A204.1 (cell line): ENCODE measurements at regions not wholly inside any gene's neighbourhood (a gene's known extent, or its start where the extent isn't known, plus 50 kb on each side); places are given as distances from the start of the nearest gene placed in this dataset.
"Not testable (repeated sequence)": the region's sequence is repeated elsewhere in the genome, so short reads cannot be mapped to it uniquely, and the experiment has no call there.

Experiments used
- FAIRE-seq: peaks from 2 replicates; lab custom pipeline; 2012; peaks lifted over from hg19 to GRCh38; lab: Jason Lieb, UNC

DNA sequence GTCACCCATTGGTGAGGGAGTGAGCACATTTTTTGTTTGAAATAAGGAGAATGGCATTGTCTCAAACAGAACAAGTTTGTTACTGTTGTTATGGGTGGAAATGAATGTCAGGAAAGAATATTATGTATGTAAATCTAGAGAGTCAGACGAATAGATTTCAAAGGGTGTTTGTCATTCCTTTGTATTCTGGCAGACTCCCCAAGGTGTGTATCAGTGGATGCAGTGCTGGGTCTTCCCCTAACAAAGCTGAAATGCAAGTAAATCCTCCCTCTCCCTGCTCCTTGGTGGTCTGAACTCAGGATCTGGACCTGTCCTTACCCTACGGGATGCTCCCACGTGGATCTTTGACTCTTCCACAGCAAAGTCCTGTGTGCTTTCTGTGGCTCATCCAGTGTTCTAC is 139.5 kb upstream of the ZNF516 start:
- FAIRE-seq, result no peak

DNA sequence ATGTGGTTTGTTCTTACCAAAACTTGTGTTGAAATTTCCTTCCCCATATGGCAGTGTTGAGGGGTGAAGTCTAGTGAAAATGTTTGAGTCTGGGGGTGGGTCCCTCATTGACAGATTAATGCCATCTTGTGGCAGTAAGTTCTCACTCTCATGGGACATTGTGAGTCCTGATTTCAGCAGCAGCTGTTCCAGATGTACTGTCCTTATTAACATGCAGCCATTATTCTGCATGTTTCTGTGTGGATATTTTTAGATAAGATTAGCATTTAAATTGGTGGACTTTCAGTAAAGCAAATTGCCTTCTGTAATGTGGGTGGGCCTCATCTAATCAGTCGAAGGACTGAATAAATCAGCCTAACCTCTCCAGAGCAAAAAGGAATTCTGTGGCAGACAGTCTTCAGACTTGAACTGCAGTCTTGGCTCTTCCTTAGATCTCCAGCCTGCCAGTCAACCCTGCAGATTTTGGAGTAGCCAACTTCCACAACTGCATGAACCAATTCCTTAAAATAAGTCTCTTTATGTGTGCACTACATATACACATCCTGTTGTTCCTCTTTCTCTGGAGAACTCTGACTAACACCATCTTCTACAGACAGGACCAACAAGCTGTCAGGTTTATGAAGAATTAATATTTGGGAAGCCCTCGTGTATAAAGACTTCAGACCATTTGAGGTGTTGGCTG is 138.7 kb upstream of the ZNF516 start:
- no peak for FAIRE-seq

DNA sequence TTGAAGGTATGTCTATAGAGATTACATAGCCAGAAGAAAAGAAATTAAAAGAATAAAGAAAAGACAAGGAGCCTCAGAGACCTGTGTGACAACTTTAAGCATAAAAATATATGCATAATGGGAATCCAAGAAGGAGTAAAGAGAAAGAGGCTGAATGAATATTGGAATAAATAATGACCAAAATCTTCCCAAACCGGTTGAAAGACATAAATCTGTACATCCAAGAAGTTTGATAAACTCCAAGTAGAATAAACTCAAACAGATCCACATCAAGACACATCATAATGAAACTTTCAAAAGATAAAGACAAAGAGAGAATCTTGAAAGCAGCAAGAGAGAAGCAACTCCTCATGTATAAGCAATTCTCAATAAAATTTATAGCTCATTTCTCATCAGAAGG is 132.4 kb upstream of the ZNF516 start:
- FAIRE-seq, result no peak

DNA sequence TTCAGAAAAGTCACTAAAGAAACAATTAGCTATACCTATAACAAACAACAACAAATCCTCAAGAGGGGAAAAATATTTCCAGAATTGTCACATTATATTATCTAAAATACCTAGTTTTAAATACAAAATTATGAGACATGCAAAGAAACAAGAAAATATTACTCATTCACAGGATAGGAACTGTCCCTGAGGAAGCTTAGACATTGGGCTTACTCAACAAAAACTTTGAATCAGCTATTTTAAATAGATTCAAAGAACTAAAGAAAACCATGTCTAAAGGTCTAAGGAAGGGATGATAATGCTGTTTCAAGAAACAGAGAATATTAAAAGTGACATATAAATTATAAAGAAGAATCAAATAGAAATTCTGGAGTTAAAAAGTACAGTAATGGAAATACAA is 131.9 kb upstream of the ZNF516 start:
- no peak for FAIRE-seq

DNA sequence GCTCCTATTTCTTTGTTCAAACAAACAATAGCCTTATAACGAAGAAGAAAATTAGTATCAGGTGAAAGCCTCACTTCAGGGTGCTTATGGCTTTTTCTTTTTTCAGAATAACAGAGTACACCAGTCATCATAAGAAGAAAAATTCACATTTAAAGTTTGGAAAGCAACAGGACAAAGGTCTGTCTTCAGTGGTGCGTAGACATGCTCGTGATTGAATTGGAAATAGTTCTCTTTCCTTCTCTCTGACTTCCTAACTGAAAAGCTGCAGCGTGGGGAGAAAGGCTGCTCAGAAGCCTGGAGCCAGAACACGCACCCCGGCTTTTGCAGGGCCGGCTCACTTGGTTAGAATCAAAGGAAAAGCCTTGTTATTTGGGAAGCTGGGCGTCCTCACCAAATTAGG is 127.6 kb upstream of the ZNF516 start:
- FAIRE-seq, result no peak

DNA sequence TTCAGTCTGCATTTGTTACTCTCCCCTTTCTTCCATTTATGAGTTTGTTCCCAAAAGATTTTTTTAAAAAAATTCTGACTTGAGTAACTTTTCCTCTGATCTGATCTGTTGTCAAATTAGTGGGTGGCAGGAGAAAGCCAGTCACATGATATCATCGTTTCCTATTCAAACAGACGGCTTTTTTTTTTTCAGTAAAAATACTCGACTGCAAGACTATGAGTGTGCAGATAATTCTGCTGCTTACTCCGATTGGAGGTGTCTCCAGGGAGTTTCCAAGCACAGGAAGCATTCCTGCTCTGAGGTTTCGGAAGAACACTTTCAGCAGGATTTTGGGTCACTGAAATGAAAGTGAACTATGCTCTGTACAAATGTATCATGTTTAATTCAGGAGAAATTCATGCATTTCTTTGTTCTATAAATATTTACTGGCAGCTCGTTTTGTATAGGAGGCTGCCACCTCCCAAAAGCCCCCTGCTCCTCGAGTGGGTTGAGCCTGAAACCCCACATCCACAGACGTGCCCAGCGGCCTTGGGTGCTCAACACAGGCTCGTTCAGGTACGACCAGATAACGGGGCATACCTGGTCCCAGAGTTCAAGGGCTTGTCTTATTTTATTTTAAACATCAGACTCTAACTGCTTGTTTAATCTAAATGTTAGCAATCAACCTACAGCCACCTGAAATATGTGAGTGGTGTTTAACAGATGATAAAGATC is 126.9 kb upstream of the ZNF516 start:
- FAIRE-seq, result no peak

DNA sequence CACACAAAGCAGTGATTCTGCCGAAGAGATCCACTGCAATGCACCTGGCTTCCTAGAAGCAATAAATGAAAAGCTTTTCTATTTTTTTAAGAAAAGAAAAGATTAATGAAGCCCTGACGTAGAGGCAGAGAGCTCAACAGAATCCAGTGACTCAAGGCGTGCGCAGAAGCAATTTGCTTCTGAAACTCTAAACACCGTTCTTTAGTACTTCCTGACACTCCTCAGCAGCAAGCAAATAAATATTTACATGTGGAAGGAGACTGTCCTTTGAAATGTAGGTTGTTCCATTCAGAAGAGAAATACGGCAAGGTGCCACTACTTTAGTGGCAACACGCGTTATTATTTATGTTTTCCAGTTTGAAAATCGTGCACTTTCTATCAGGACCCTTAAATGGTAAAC is 126.2 kb upstream of the ZNF516 start:
- FAIRE-seq, result no peak

DNA sequence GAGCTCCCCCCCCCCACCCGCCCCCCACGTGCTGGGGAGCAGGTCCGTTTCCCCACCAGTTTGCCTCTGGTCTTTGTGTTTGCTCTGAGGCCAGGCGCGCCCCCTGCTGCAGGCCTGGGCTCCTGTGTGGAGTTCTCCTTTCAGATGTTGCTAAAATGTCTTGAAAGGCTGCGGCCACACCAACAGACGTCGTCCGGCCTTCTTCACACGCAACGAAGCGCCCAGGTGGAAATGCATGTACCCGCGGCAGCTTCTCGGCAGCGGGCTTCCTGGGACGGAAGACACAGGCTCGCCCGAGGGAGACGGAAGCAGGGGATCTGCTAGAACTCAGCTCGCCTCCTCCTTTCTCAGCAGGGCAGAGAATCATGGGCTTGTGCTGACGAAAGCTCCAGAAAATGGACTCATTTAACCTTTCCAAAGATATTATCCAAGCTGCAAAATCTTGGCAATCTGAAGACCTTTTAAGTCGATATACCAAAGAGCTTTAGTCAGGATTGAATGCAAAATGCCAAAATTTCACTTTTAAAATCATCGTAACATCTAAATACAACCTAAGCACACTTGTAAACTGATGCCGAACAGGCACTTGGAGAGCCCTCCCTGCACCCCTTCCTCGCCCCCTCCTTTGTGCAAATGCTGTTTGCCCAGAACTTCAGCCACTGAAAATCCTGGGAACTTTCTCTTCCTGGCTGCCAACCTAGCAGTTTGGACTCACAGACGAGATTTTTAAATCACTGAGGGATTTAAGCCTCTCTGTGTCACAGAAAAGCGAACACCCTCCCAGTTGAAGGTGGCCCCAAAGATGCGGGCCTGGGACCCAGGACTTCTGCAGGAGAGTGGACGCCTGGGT is 125.5 kb upstream of the ZNF516 start:
- no peak for FAIRE-seq

GRCh38 chr18:76619621-76620315 is 124.7 kb upstream of the ZNF516 start:
- no peak for FAIRE-seq

DNA sequence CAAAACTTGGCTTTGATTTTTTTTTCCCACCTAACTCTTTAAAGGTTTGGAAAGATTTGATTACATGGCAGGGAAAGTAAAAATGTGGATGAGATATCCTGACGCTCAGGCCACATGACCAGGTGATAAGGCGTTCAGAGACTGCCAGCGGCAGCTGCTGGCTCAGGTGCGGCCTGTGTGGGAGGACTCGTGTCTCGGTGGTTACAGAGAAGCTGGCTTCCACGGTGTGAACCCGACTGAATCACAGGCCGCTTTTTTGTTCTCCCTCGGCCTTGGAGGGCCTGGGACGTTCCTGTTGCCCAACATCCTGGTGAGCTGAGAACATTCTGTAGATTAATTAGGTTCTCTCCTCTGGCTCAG is 124.2 kb upstream of the ZNF516 start:
- FAIRE-seq, result no peak

DNA sequence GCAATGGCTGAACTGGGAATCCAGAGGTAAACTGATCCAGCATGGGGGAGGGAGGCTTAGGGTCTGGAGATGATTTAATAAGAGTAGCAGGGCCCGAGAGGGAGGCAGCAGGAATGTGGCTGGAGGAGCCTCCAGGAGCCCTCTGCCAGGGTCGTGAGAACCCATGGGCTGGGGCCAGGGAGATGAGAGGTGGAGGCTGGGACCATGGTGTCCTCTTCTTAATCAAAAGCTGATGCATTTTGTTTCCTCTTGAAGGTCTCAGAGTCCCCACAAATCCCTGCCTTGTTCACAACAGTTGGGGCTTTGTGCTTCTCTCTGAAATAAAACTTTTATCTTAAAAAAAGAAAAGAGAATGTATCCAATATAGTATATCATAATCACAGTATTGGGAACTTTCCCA is 123.7 kb upstream of the ZNF516 start:
- no peak for FAIRE-seq

GRCh38 chr18:76616373-76616772 is 121.3 kb upstream of the ZNF516 start:
- no peak for FAIRE-seq

GRCh38 chr18:76615065-76615733 is 120.2 kb upstream of the ZNF516 start:
- no peak for FAIRE-seq

- no peak for FAIRE-seq
Measured at GRCh38 chr18:76613755-76614120, 118.7 kb upstream of the ZNF516 start.

GRCh38 chr18:76613053-76613754 is 118.2 kb upstream of the ZNF516 start:
- no peak for FAIRE-seq

DNA sequence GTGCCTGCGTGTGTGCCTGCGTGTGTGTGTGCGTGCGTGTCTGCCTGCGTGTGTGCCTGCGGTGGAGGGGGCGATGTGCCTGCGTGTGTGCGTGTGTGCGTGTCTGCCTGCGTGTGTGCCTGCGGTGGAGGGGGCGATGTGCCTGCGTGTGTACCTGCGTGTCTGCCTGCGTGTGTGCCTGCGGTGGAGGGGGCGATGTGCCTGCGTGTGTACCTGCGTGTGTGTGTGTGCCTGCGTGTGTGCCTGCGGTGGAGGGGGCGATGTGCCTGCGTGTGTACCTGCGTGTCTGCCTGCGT is 116.7 kb upstream of the ZNF516 start:
- not testable (repeated sequence) for FAIRE-seq

DNA sequence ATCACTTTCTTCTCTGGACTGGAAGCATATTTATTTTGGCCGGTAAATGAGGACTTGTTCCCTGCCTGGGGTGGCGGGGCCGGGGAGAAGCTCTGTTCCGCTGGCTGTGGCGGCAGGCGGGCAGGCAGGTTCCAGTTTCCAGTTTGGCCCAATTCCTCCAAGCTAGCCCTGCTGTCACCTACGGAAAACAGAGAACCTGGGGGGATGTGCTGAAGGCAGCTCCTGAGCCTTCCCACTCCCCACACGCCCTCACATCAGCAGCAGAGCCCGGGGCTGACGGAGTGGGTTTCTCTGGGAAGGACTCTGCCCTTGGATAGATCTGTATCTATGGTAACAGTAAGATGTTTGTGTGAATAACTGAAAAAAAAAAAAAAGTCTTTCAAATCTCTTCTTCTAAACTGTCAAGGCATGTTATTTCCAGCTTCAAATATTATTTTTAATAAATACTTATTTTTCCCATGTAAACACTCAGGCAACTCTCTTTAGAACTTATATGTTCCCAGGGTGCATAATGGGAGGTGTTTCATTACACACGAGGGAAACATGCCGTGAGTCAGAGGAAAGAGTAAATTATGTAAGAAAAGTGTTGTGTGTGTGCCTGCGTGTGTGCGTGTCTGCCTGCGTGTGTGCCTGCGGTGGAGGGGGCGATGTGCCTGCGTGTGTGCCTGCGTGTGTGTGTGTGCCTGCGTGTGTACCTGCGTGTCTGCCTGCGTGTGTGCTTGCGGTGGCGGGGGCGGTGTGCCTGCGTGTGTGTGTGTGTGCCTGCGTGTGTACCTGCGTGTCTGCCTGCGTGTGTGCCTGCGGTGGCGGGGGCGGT is 116.1 kb upstream of the ZNF516 start:
- no peak for FAIRE-seq

GRCh38 chr18:76610012-76610411 is 115.0 kb upstream of the ZNF516 start:
- no peak for FAIRE-seq

GRCh38 chr18:76605341-76605929 is 110.4 kb upstream of the ZNF516 start:
- FAIRE-seq, result no peak

DNA sequence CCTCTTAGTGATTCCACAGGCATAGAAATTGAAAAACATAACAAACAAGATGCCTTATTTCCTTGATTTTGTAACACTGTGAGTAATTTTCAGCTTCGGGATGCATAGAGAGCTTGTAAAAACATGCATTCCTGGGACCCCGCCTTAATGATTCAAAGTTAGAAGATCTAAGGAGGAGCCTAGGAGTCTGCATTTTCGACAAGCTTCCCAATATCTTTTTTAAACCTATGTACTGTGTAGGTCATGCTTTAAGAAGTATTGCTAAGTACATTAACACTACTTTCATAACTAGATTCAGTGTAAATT is 109.8 kb upstream of the ZNF516 start:
- FAIRE-seq, result no peak
